ENCODE measurements at regions not wholly inside any gene's neighbourhood (a gene's known extent, or its start where the extent isn't known, plus 50 kb on each side); places are given as distances from the start of the nearest gene placed in this dataset.
"Not testable (repeated sequence)": the region's sequence is repeated elsewhere in the genome, so short reads cannot be mapped to it uniquely, and the experiment has no call there.

DNA sequence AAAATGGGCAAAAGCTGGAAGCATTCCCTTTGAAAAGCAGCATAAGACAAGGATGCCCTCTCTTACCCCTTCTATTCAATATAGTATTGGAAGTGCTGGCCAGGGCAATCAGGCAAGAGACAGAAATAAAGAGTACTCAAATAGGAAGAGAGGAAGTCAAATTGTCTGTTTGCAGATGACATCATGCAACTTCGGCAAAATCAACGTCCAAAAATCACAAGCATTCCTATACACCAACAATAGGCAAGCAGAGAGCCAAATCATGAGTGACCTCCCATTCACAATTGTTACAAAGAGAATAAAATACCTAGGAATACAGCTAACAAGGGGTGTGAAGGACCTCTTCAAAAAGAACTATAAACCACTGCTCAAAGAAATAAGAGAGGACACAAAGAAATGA, 192.0 kb upstream of the FBN2 start:
- DNase-seq (ENCODE audit: low spot score) = not testable (repeated sequence)

DNA sequence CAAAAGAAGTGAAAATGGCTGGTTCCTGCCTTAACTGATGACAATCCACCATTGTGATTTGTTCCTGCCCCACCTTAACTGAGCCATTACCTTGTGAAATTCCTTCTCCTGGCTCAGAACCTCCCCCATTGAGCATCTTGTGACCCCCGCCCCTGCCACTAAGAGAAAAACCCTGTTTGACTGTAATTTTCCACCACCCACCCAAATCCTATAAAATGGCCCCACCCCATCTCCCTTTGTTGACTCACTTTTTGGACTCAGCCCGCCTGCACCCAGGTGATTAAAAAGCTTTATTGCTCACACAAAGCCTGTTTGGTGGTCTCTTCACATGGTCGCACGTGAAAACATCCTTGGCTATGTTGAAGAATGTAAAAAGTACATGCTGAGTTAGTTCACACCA, 197.6 kb upstream of the FBN2 start:
- DNase-seq (ENCODE audit: low spot score) = not testable (repeated sequence)

DNA sequence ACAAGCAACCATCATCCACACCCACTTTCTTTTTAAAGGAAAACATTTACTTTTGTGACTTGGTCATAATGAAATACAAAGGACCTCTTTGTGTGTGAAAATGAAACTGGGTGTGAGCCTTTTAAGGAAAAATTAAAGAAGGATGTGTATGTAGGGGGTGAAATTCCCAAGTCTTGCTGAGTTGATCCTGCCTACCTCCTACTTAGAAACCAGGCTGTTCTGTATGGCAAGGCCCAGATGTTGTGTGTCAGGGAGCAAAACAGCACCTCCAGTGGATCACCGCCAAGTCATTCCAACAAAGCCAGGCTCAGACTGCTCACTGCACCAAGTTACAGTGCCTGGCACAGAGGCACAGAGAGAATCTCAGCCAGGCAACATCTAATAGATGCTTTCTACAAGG, 198.5 kb upstream of the FBN2 start:
- no peak for DNase-seq (ENCODE audit: low spot score)

GRCh38 chr5:128749136-128749898, 211.3 kb upstream of the FBN2 start:
- no peak for DNase-seq (ENCODE audit: low spot score)

GRCh38 chr5:128750155-128750554, 212.1 kb upstream of the FBN2 start:
- DNase-seq (ENCODE audit: low spot score) = no peak

- DNase-seq (ENCODE audit: low spot score) = no peak
Observed at GRCh38 chr5:128757196-128757959, 207.9 kb upstream of the SLC27A6 start.

DNA sequence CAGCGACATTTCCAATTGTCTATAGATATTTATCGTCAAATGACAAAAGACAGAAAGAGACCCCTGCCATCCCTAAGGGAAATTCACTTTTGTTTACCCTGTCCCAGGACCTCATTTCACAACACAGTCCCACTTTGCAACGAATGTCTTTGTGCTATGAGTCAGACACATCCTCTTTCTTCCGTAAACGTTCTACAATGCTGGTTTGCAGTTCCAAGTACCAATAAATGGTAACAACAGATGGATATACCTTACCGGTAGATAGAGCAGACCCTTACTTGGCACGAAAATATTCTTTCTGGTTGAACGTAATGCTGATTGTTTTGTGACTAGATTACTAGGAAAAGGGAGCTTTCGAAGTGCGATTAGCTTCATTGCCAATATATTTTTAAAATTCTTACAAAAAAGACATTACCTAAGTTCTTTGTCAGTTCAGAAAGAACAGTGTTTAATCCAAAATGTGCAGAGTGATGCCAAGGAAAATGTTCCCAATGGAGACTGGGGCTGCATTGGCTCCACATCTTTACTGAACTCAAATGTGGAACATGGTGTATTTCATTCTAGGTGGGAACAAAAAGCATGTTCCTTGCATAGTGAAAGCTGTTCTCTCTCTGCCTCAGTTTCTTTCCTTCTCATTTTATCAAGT, 202.5 kb upstream of the SLC27A6 start:
- no peak for DNase-seq (ENCODE audit: low spot score)

DNA sequence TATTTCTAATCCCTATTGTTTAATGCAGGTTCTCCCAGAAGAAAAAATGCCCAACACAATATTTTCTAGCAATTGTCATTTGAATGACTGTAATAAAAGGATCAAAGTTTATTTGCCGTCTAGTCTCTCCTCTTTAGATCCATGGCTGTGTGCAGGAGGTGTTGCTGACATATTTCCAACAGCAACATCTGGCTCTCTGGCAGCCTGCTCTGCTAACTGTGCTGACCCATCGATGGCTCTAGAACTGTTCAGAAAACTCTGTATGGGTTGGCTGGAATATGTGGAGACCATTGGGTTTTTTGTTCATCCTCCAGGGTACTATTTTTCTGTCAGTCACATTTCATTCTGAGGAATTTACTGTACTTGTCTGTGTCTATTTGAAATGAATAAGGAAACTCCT, 202.0 kb upstream of the SLC27A6 start:
- no peak for DNase-seq (ENCODE audit: low spot score)

DNA sequence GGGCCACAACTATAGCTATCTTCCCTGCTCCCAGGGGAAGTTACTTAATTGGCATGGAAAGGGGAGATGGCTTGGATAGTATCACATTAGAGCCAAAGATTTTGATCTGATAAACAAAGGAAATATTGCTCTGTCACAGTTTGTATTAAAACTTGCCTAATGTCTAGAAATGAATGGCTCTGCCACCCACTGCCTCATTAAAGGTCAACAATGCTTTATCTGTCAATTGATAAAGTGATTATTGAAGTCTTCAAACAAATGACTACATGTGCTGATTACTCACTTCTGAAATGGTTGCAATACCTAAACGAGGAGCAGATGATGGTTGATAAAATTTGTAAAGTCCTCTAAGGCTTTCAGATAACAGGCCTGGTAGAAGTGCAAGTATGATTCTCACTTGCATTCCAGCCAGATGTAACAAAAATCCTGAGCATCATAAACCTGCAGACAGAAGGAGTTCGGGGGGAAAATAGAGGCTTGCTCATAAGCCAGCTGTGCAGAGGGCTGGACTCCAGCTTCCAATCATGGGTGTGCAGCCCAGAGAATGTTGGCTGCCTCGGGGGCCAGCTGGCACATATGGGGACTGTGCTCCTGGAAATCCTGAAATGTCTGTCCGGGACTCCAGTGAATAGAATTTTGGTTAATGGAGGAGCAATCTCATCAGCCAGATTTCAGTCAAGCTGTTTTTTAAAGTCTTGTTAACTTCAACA, 200.5 kb upstream of the SLC27A6 start:
- DNase-seq (ENCODE audit: low spot score) = no peak

GRCh38 chr5:128765448-128766061, 199.7 kb upstream of the SLC27A6 start:
- no peak for DNase-seq (ENCODE audit: low spot score)

- no peak for DNase-seq (ENCODE audit: low spot score)
Observed at GRCh38 chr5:128766406-128766805, 198.9 kb upstream of the SLC27A6 start.

GRCh38 chr5:128770907-128771306, 194.4 kb upstream of the SLC27A6 start:
- DNase-seq (ENCODE audit: low spot score) = no peak

- no peak for DNase-seq (ENCODE audit: low spot score)
Observed at GRCh38 chr5:128772356-128772755, 192.9 kb upstream of the SLC27A6 start.

DNA sequence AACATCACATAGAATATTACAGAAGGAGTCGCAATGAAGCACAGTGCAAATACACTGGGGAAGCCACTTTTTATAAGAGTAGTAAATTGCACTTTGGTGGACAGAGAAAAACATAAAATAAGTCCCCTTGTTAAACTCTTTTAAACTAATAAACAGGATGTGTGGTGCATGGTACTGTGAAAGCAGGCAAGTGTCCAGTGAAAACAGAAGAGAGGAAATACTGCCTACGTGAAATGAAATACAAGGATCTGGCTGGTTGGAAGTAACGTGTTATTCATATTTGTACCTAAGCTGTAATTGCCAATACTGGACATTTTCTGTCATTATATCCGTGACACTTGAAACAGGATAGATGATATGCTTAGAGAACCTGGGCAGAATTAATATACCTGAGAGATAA, 191.9 kb upstream of the SLC27A6 start:
- DNase-seq (ENCODE audit: low spot score) = no peak

DNA sequence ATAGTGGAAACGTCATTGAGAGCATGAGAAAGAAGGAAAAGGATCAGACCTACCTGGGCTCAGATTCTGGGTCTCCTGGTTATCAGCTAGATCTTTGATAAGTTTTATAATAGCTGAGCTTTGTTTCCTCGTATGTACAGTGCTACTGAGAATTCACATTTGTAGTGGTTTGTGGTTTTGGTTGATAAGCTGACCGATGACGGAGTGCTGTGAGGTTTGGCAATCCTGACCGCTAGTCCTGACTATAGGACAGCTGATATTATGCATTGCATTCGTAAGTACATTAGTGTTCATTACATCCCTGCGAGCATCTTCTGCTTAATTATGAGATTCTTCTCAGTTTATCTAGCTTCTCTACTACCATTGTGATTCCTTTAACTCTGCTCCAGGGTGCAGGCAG, 190.7 kb upstream of the SLC27A6 start:
- no peak for DNase-seq (ENCODE audit: low spot score)

GRCh38 chr5:128775558-128775957, 189.7 kb upstream of the SLC27A6 start:
- no peak for DNase-seq (ENCODE audit: low spot score)

DNA sequence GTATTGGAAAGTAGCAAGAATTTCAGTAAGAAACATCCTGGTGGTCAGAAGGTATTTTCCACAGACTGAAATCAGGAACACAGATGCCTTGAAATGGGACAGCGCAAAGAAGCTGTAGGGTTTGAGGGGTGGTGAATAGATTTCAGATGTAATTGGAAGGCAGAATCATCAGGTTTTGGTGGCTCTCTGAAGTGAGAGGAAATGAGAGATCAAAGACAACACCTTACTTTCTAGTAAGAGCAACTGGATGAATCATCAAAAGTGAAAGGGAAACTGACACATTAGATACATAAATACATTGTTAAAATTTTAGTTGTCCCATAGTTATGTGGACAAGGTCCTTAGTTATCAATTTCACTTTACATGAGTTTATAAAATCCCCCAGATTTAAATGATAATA, 188.2 kb upstream of the SLC27A6 start:
- DNase-seq (ENCODE audit: low spot score) = peak; percentile 8

DNA sequence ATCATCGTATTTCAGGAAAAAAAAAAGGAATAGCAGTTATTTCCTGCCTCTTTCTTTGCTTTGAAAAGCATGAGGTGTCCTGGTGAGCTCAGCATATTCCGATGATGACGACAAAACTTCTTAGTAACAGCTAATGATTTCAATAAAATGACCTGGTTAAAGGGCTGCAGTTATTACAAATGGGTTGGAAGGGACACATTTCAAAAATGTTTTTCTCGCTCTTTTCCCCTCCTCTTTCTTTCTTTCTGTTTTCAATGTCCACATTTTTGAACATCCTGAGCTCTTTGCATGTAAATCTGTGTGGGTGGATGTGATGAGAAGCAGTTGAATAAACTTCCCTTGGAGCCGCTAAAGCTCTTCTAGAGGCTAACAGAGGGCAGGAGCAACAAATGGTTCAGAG, 186.8 kb upstream of the SLC27A6 start:
- DNase-seq (ENCODE audit: low spot score) = no peak

DNA sequence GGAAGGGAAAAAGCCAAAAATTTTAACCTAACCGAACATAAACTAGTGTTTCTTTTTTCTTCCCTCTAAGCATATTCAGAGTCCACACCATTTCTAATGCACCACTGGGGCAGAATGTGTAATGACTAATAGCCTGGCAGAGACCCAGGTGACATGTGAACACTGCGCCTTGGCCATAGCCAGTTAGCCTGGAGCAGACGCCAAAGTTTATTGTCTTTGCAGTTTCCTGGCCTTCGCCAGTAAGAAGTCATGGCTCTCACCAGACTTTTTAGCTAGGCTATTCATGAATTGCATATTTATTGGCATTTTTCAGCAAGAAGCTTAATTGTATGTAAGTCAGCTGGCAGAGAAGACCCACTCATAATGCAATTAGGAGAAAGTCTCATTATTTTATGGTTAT, 182.8 kb upstream of the SLC27A6 start:
- DNase-seq (ENCODE audit: low spot score) = no peak

DNA sequence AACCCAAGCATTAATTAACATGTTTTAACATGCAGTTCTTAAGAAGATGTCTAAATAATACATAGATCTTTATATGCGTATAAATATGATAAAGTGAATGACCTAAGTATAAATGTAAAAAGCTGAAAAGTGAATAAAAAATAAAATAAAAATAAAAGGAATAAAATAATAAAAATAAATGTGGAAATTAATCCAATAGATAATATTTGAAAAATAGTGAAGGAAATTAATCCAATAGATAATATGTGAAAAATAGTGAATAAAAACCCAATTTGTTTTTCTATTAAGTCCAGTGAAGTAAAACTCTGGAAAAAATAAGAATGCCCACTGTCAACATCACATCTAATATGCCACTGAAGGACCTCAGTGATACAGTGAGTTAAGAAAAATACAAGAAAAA, 180.6 kb upstream of the SLC27A6 start:
- no peak for DNase-seq (ENCODE audit: low spot score)

DNA sequence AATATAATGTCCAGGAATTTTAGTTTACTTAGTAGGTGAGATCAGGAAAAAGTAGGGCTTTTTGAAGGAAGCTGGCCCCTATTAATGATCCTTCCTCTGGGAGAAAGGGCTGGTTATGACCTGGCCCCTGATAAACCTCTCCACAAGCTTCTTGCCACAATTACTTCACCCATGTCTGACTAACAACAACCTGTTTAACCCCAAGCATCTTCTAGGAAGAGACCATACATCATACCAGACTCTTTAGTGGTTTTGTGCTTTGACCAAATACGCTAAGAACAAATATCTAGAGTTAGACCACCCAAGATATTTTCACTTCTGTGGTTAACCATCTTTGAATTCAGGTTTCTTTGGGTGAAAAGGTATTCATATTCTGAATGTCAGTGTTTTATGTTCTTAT, 174.0 kb upstream of the SLC27A6 start:
- DNase-seq (ENCODE audit: low spot score) = no peak

- no peak for DNase-seq (ENCODE audit: low spot score)
Observed at GRCh38 chr5:128796506-128796905, 168.8 kb upstream of the SLC27A6 start.
